ENCODE measurements at regions not wholly inside any gene's neighbourhood (a gene's known extent, or its start where the extent isn't known, plus 50 kb on each side); places are given as distances from the start of the nearest gene placed in this dataset.

GRCh38 chr17:77380395-77381184 is 239.8 kb downstream of the SEC14L1 start:
- ChIA-PET POLR2A (no interaction called here), CTCF (no interaction called here)
- Histone ChIP-seq H3K9me3 (ENCODE audit: control extremely low read depth in 1 of 5, control insufficient read depth in 4 of 5, insufficient read depth in 2 of 5, low read depth in 1 of 5, low read length in 4 of 5) (no peaks in the 10 kb centered on the region), H3K27ac (ENCODE audit: insufficient read depth in 1 of 2, low read depth in 1 of 2, low read length in 2 of 2, poor library complexity in 1 of 2, severe bottlenecking in 2 of 2) (no peak overlapping the region), H3K4me1 (ENCODE audit: control extremely low read depth in 1 of 4, control insufficient read depth in 4 of 4, insufficient read depth in 4 of 4, low read length in 3 of 4) (peaks cover under 1 to 78% (median 41%) of the 10 kb centered on the region in 4 experiments), H3K36me3 (ENCODE audit: control insufficient read depth in 4 of 4, insufficient read depth in 4 of 4, low read length in 3 of 4) (peaks cover 0 to 18% (median 1%) of the 10 kb centered on the region in 4 experiments), H3K4me3 (ENCODE audit: control insufficient read depth in 1 of 7, extremely low read depth in 1 of 7, insufficient read depth in 4 of 7, low read depth in 2 of 7, low read length in 6 of 7) (no peak overlapping the region), H3K27me3 (replicated peaks in 2 of 5; ENCODE audit: control insufficient read depth in 4 of 5, insufficient read depth in 5 of 5, low read length in 4 of 5) (no peaks in the 10 kb centered on the region)
- no peak for DNase-seq
- WGBS (ENCODE audit: insufficient coverage) = 93% methylated on average over 7 of the region's 11 CpGs

- ChIA-PET CTCF (interaction anchor here (0.7 to 2.3 kb wide), 2 partner anchors 19 to 48 kb away, joined by 5 to 6 read pairs; no protein-coding TSS in a partner anchor), POLR2A (no interaction called here)
- no peaks in the 10 kb centered on the region for H3K9me3 ChIP-seq (ENCODE audit: control extremely low read depth in 1 of 5, control insufficient read depth in 4 of 5, insufficient read depth in 2 of 5, low read depth in 1 of 5, low read length in 4 of 5)
- DNase-seq = no peak
- H3K4me3 ChIP-seq (ENCODE audit: control insufficient read depth in 1 of 7, extremely low read depth in 1 of 7, insufficient read depth in 4 of 7, low read depth in 2 of 7, low read length in 6 of 7) = no peak overlapping the region
- H3K27me3 ChIP-seq (replicated peaks in 2 of 5; ENCODE audit: control insufficient read depth in 4 of 5, insufficient read depth in 5 of 5, low read length in 4 of 5) = no peaks in the 10 kb centered on the region
- 51% methylated on average over 4 of the region's 4 CpGs for WGBS (ENCODE audit: insufficient coverage)
- peaks cover 0 to 78% (median 39%) of the 10 kb centered on the region in 4 experiments for H3K4me1 ChIP-seq (ENCODE audit: control extremely low read depth in 1 of 4, control insufficient read depth in 4 of 4, insufficient read depth in 4 of 4, low read length in 3 of 4)
- peaks cover 0 to 18% (median 1%) of the 10 kb centered on the region in 4 experiments for H3K36me3 ChIP-seq (ENCODE audit: control insufficient read depth in 4 of 4, insufficient read depth in 4 of 4, low read length in 3 of 4)
- no peak overlapping the region for H3K27ac ChIP-seq (ENCODE audit: insufficient read depth in 1 of 2, low read depth in 1 of 2, low read length in 2 of 2, poor library complexity in 1 of 2, severe bottlenecking in 2 of 2)
Measured at GRCh38 chr17:77381185-77381700, 240.5 kb downstream of the SEC14L1 start.

GRCh38 chr17:77381731-77382130 is 241.0 kb downstream of the SEC14L1 start:
- POLR2A ChIA-PET = no interaction called here
- no peak for DNase-seq
- Histone ChIP-seq H3K36me3 (ENCODE audit: control insufficient read depth in 4 of 4, insufficient read depth in 4 of 4, low read length in 3 of 4) (peaks cover 0 to 21% (median 1%) of the 10 kb centered on the region in 4 experiments), H3K27ac (ENCODE audit: insufficient read depth in 1 of 2, low read depth in 1 of 2, low read length in 2 of 2, poor library complexity in 1 of 2, severe bottlenecking in 2 of 2) (no peak overlapping the region), H3K27me3 (replicated peaks in 2 of 5; ENCODE audit: control insufficient read depth in 4 of 5, insufficient read depth in 5 of 5, low read length in 4 of 5) (no peaks in the 10 kb centered on the region), H3K4me3 (ENCODE audit: control insufficient read depth in 1 of 7, extremely low read depth in 1 of 7, insufficient read depth in 4 of 7, low read depth in 2 of 7, low read length in 6 of 7) (no peak overlapping the region), H3K9me3 (ENCODE audit: control extremely low read depth in 1 of 5, control insufficient read depth in 4 of 5, insufficient read depth in 2 of 5, low read depth in 1 of 5, low read length in 4 of 5) (no peaks in the 10 kb centered on the region), H3K4me1 (ENCODE audit: control extremely low read depth in 1 of 4, control insufficient read depth in 4 of 4, insufficient read depth in 4 of 4, low read length in 3 of 4) (peaks cover 0 to 78% (median 38%) of the 10 kb centered on the region in 4 experiments)
- CTCF ChIA-PET = interaction anchor here (0.7 to 2.3 kb wide), 2 partner anchors 19 to 49 kb away, joined by 5 to 6 read pairs; no protein-coding TSS in a partner anchor
- 92% methylated on average over 6 of the region's 8 CpGs for WGBS (ENCODE audit: insufficient coverage)

- no peak for DNase-seq
- no peaks in the 10 kb centered on the region for H3K9me3 ChIP-seq (ENCODE audit: control extremely low read depth in 1 of 5, control insufficient read depth in 4 of 5, insufficient read depth in 2 of 5, low read depth in 1 of 5, low read length in 4 of 5)
- peaks cover 4 to 78% (median 42%) of the 10 kb centered on the region in 4 experiments for H3K4me1 ChIP-seq (ENCODE audit: control extremely low read depth in 1 of 4, control insufficient read depth in 4 of 4, insufficient read depth in 4 of 4, low read length in 3 of 4)
- WGBS (ENCODE audit: insufficient coverage) = 71% methylated on average over 8 of the region's 13 CpGs
- ChIA-PET POLR2A (no interaction called here), CTCF (interaction anchor here (0.7 to 2.3 kb wide), 4 partner anchors 18 to 97 kb away, joined by 3 to 6 read pairs (median 4); no protein-coding TSS in a partner anchor)
- H3K27me3 ChIP-seq (replicated peaks in 2 of 5; ENCODE audit: control insufficient read depth in 4 of 5, insufficient read depth in 5 of 5, low read length in 4 of 5) = no peaks in the 10 kb centered on the region
- no peak overlapping the region for H3K4me3 ChIP-seq (ENCODE audit: control insufficient read depth in 1 of 7, extremely low read depth in 1 of 7, insufficient read depth in 4 of 7, low read depth in 2 of 7, low read length in 6 of 7)
- no peak overlapping the region for H3K27ac ChIP-seq (ENCODE audit: insufficient read depth in 1 of 2, low read depth in 1 of 2, low read length in 2 of 2, poor library complexity in 1 of 2, severe bottlenecking in 2 of 2)
- H3K36me3 ChIP-seq (ENCODE audit: control insufficient read depth in 4 of 4, insufficient read depth in 4 of 4, low read length in 3 of 4) = peaks cover 0 to 26% (median 1%) of the 10 kb centered on the region in 4 experiments
Measured at GRCh38 chr17:77382356-77382911, 241.7 kb downstream of the SEC14L1 start.

- Histone ChIP-seq H3K4me1 (ENCODE audit: control extremely low read depth in 1 of 4, control insufficient read depth in 4 of 4, insufficient read depth in 4 of 4, low read length in 3 of 4) (peaks cover 4 to 78% (median 44%) of the 10 kb centered on the region in 4 experiments), H3K36me3 (ENCODE audit: control insufficient read depth in 4 of 4, insufficient read depth in 4 of 4, low read length in 3 of 4) (peaks cover 0 to 26% (median 1%) of the 10 kb centered on the region in 4 experiments), H3K4me3 (ENCODE audit: control insufficient read depth in 1 of 7, extremely low read depth in 1 of 7, insufficient read depth in 4 of 7, low read depth in 2 of 7, low read length in 6 of 7) (no peak overlapping the region), H3K9me3 (ENCODE audit: control extremely low read depth in 1 of 5, control insufficient read depth in 4 of 5, insufficient read depth in 2 of 5, low read depth in 1 of 5, low read length in 4 of 5) (no peaks in the 10 kb centered on the region), H3K27ac (ENCODE audit: insufficient read depth in 1 of 2, low read depth in 1 of 2, low read length in 2 of 2, poor library complexity in 1 of 2, severe bottlenecking in 2 of 2) (no peak overlapping the region), H3K27me3 (replicated peaks in 2 of 5; ENCODE audit: control insufficient read depth in 4 of 5, insufficient read depth in 5 of 5, low read length in 4 of 5) (no peaks in the 10 kb centered on the region)
- ChIA-PET CTCF (interaction anchor here (0.7 to 2.3 kb wide), 4 partner anchors 17 to 97 kb away, joined by 3 to 6 read pairs (median 4); no protein-coding TSS in a partner anchor), POLR2A (no interaction called here)
- WGBS (ENCODE audit: insufficient coverage) = 92% methylated on average over 8 of the region's 8 CpGs
- no peak for DNase-seq
Measured at GRCh38 chr17:77382966-77383612, 242.3 kb downstream of the SEC14L1 start.

GRCh38 chr17:77383613-77384608 is 243.1 kb downstream of the SEC14L1 start:
- no peaks in the 10 kb centered on the region for H3K9me3 ChIP-seq (ENCODE audit: control extremely low read depth in 1 of 5, control insufficient read depth in 4 of 5, insufficient read depth in 2 of 5, low read depth in 1 of 5, low read length in 4 of 5)
- no peak overlapping the region for H3K4me3 ChIP-seq (ENCODE audit: control insufficient read depth in 1 of 7, extremely low read depth in 1 of 7, insufficient read depth in 4 of 7, low read depth in 2 of 7, low read length in 6 of 7)
- WGBS (ENCODE audit: insufficient coverage) = 97% methylated on average over 28 of the region's 29 CpGs
- no peak for DNase-seq
- H3K27me3 ChIP-seq (replicated peaks in 2 of 5; ENCODE audit: control insufficient read depth in 4 of 5, insufficient read depth in 5 of 5, low read length in 4 of 5) = no peaks in the 10 kb centered on the region
- CTCF ChIA-PET = interaction anchor here (2.3 kb wide), 1 partner anchor 16 kb away, joined by 6 read pairs; no protein-coding TSS in a partner anchor
- peaks cover 0 to 24% (median 1%) of the 10 kb centered on the region in 4 experiments for H3K36me3 ChIP-seq (ENCODE audit: control insufficient read depth in 4 of 4, insufficient read depth in 4 of 4, low read length in 3 of 4)
- POLR2A ChIA-PET = no interaction called here
- H3K27ac ChIP-seq (ENCODE audit: insufficient read depth in 1 of 2, low read depth in 1 of 2, low read length in 2 of 2, poor library complexity in 1 of 2, severe bottlenecking in 2 of 2) = no peak overlapping the region
- H3K4me1 ChIP-seq (ENCODE audit: control extremely low read depth in 1 of 4, control insufficient read depth in 4 of 4, insufficient read depth in 4 of 4, low read length in 3 of 4) = peaks cover 4 to 78% (median 52%) of the 10 kb centered on the region in 4 experiments
